ENCODE measurements at regions not wholly inside any gene's neighbourhood (a gene's known extent, or its start where the extent isn't known, plus 50 kb on each side); places are given as distances from the start of the nearest gene placed in this dataset.

DNA sequence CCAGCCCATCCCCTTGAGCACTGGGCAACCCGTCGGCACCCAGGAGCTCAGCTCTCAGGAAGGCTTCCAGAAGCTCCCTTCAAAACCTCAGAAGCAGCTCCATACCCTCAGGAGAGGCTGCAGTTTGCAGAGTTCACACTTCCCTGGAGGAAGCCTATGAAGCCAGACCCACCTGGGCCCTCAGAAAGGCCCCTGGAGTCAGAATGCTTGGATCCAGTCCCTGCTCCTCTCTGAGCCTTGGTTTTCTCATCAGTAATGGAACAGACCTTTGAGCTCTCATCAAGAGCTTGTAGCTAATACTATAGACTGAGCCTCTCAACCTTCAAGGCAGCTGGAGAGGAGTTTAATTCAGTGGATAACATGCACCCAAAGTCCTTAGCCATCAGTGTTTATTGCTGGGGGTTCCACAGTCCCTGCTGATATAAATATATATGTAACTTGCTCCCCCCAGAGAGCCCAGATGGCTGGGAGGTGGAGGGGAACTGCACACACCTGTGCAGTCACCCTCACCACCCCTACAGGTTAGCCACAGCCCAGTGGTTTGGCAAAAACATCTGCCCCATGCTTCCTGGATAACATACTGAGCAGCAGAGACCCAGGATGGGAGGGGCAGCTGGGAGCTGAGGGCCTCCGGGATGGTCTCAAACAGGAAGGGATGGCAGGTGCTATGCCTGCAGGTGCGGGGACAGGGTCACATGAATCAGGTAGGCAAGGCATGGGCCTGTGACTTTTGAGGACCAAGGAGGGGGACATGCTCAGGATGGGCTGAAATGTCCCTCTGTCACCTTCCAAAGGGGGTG lies 120.1 kb downstream of the SNX5 start (continued):
- no peak for TF ChIP-seq MAZ (IDR thresholded peaks at IDR 0.05; ENCODE audit: borderline replicate concordance, low read depth, low read length)
- TF ChIP-seq MAZ (CRISPR knock-in tag; IDR thresholded peaks at IDR 0.05; ENCODE audit: low read depth) = no peak
- TF ChIP-seq, protein P1, sequence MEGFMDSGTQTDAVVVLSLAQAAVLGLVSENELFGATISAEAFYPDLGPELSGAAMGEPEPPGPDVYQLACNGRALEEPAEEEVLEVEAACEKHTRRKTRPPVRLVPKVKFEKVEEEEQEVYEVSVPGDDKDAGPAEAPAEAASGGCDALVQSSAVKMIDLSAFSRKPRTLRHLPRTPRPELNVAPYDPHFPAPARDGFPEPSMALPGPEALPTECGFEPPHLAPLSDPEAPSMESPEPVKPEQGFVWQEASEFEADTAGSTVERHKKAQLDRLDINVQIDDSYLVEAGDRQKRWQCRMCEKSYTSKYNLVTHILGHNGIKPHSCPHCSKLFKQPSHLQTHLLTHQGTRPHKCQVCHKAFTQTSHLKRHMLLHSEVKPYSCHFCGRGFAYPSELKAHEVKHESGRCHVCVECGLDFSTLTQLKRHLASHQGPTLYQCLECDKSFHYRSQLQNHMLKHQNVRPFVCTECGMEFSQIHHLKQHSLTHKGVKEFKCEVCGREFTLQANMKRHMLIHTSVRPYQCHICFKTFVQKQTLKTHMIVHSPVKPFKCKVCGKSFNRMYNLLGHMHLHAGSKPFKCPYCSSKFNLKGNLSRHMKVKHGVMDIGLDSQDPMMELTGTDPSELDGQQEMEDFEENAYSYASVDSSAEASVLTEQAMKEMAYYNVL (CRISPR knock-in tag; IDR thresholded peaks at IDR 0.05; ENCODE audit: borderline replicate concordance) = 0 out of 2 replicates have a peak, but pooled peaks have one; percentile 34
- no peak for TF ChIP-seq GATAD2A (CRISPR knock-in tag; IDR thresholded peaks at IDR 0.05)
- 0 out of 2 replicates have a peak, but pooled peaks have one; percentile 28 for TF ChIP-seq GLI4 (CRISPR knock-in tag; IDR thresholded peaks at IDR 0.05; ENCODE audit: borderline replicate concordance)
- TF ChIP-seq, protein P2, sequence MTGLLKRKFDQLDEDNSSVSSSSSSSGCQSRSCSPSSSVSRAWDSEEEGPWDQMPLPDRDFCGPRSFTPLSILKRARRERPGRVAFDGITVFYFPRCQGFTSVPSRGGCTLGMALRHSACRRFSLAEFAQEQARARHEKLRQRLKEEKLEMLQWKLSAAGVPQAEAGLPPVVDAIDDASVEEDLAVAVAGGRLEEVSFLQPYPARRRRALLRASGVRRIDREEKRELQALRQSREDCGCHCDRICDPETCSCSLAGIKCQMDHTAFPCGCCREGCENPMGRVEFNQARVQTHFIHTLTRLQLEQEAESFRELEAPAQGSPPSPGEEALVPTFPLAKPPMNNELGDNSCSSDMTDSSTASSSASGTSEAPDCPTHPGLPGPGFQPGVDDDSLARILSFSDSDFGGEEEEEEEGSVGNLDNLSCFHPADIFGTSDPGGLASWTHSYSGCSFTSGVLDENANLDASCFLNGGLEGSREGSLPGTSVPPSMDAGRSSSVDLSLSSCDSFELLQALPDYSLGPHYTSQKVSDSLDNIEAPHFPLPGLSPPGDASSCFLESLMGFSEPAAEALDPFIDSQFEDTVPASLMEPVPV (CRISPR knock-in tag; IDR thresholded peaks at IDR 0.05) = no peak
- TF ChIP-seq ZNF557 (CRISPR knock-in tag; IDR thresholded peaks at IDR 0.05) = no peak
- TF ChIP-seq MTA1 (CRISPR knock-in tag; IDR thresholded peaks at IDR 0.05; ENCODE audit: borderline replicate concordance) = no peak
- TF ChIP-seq KAT2B (IDR thresholded peaks at IDR 0.05; ENCODE audit: borderline replicate concordance, low read depth, low read length) = no peak
- no peak for TF ChIP-seq U2AF1 (optimal IDR thresholded peaks at IDR 0.05; ENCODE audit: low read depth, low read length)
- no peak for TF ChIP-seq CBX2 (IDR thresholded peaks at IDR 0.05; ENCODE audit: low read depth, low read length)
- TF ChIP-seq CBX2 (CRISPR knock-in tag; IDR thresholded peaks at IDR 0.05; ENCODE audit: low read depth) = no peak
- TF ChIP-seq RAD21 (CRISPR knock-in tag; IDR thresholded peaks at IDR 0.05) = no peak
- no peak for TF ChIP-seq ZNF230 (CRISPR knock-in tag; IDR thresholded peaks at IDR 0.05)
- TF ChIP-seq ZFP41 (CRISPR knock-in tag; IDR thresholded peaks at IDR 0.05; ENCODE audit: borderline replicate concordance) = no peak
- TF ChIP-seq, protein P3, sequence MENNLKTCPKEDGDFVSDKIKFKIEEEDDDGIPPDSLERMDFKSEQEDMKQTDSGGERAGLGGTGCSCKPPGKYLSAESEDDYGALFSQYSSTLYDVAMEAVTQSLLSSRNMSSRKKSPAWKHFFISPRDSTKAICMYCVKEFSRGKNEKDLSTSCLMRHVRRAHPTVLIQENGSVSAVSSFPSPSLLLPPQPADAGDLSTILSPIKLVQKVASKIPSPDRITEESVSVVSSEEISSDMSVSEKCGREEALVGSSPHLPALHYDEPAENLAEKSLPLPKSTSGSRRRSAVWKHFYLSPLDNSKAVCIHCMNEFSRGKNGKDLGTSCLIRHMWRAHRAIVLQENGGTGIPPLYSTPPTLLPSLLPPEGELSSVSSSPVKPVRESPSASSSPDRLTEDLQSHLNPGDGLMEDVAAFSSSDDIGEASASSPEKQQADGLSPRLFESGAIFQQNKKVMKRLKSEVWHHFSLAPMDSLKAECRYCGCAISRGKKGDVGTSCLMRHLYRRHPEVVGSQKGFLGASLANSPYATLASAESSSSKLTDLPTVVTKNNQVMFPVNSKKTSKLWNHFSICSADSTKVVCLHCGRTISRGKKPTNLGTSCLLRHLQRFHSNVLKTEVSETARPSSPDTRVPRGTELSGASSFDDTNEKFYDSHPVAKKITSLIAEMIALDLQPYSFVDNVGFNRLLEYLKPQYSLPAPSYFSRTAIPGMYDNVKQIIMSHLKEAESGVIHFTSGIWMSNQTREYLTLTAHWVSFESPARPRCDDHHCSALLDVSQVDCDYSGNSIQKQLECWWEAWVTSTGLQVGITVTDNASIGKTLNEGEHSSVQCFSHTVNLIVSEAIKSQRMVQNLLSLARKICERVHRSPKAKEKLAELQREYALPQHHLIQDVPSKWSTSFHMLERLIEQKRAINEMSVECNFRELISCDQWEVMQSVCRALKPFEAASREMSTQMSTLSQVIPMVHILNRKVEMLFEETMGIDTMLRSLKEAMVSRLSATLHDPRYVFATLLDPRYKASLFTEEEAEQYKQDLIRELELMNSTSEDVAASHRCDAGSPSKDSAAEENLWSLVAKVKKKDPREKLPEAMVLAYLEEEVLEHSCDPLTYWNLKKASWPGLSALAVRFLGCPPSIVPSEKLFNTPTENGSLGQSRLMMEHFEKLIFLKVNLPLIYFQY (CRISPR knock-in tag; IDR thresholded peaks at IDR 0.05; ENCODE audit: borderline replicate concordance) = 0 out of 2 replicates have a peak, but pooled peaks have one; percentile 1
- no peak for TF ChIP-seq ATAD3A (CRISPR knock-in tag; IDR thresholded peaks at IDR 0.05)
- TF ChIP-seq, protein P4, sequence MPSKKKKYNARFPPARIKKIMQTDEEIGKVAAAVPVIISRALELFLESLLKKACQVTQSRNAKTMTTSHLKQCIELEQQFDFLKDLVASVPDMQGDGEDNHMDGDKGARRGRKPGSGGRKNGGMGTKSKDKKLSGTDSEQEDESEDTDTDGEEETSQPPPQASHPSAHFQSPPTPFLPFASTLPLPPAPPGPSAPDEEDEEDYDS (CRISPR knock-in tag; IDR thresholded peaks at IDR 0.05) = no peak
- no peak for TF ChIP-seq ZNF703 (CRISPR knock-in tag; IDR thresholded peaks at IDR 0.05; ENCODE audit: borderline replicate concordance)

Data from HepG2 (cell line).